ENCODE measurements at regions not wholly inside any gene's neighbourhood (a gene's known extent, or its start where the extent isn't known, plus 50 kb on each side); places are given as distances from the start of the nearest gene placed in this dataset.

- no peaks in the 10 kb centered on the region for H3K36me3 ChIP-seq (ENCODE audit: insufficient read depth, low read length)
- H3K27ac ChIP-seq (ENCODE audit: low read depth, low read length): no peak overlapping the region
- H3K9me3 ChIP-seq (ENCODE audit: low read length): no peaks in the 10 kb centered on the region
- no peaks in the 10 kb centered on the region for H3K4me1 ChIP-seq (ENCODE audit: insufficient read depth, low read length)
- no peak overlapping the region for H3K4me3 ChIP-seq (ENCODE audit: low read depth in 1 of 2, low read length in 2 of 2)
- H3K27me3 ChIP-seq (ENCODE audit: control insufficient read depth in 1 of 2, insufficient read depth in 2 of 2, low read length in 2 of 2): no peaks in the 10 kb centered on the region
- no peak overlapping the region for H3K9ac ChIP-seq (ENCODE audit: low read length)
These were observed 232.1 kb downstream of the BRD1 start for GRCh38 chr22:49595465-49596078.

GRCh38 chr22:49594078-49594477 is 233.6 kb downstream of the BRD1 start:
- Histone ChIP-seq H3K9ac (ENCODE audit: low read length) (no peak overlapping the region), H3K4me3 (ENCODE audit: low read depth in 1 of 2, low read length in 2 of 2) (no peak overlapping the region), H3K4me1 (ENCODE audit: insufficient read depth, low read length) (no peaks in the 10 kb centered on the region), H3K36me3 (ENCODE audit: insufficient read depth, low read length) (no peaks in the 10 kb centered on the region), H3K27ac (ENCODE audit: low read depth, low read length) (no peak overlapping the region), H3K9me3 (ENCODE audit: low read length) (no peaks in the 10 kb centered on the region), H3K27me3 (ENCODE audit: control insufficient read depth in 1 of 2, insufficient read depth in 2 of 2, low read length in 2 of 2) (peaks cover 0 to under 1% of the 10 kb centered on the region in 2 donors)

GRCh38 chr22:49593509-49593908 is 234.2 kb downstream of the BRD1 start:
- no peak overlapping the region for H3K4me3 ChIP-seq (ENCODE audit: low read depth in 1 of 2, low read length in 2 of 2)
- peaks cover 0 to 4% of the 10 kb centered on the region in 2 donors for H3K27me3 ChIP-seq (ENCODE audit: control insufficient read depth in 1 of 2, insufficient read depth in 2 of 2, low read length in 2 of 2)
- no peak overlapping the region for H3K9ac ChIP-seq (ENCODE audit: low read length)
- H3K4me1 ChIP-seq (ENCODE audit: insufficient read depth, low read length): no peaks in the 10 kb centered on the region
- no peaks in the 10 kb centered on the region for H3K9me3 ChIP-seq (ENCODE audit: low read length)
- no peak overlapping the region for H3K27ac ChIP-seq (ENCODE audit: low read depth, low read length)
- H3K36me3 ChIP-seq (ENCODE audit: insufficient read depth, low read length): no peaks in the 10 kb centered on the region

GRCh38 chr22:49592780-49593501 is 234.7 kb downstream of the BRD1 start:
- Histone ChIP-seq H3K4me1 (ENCODE audit: insufficient read depth, low read length) (no peaks in the 10 kb centered on the region), H3K27me3 (ENCODE audit: control insufficient read depth in 1 of 2, insufficient read depth in 2 of 2, low read length in 2 of 2) (peaks cover 0 to 4% of the 10 kb centered on the region in 2 donors), H3K9ac (ENCODE audit: low read length) (no peak overlapping the region), H3K9me3 (ENCODE audit: low read length) (no peaks in the 10 kb centered on the region), H3K36me3 (ENCODE audit: insufficient read depth, low read length) (no peaks in the 10 kb centered on the region), H3K27ac (ENCODE audit: low read depth, low read length) (no peak overlapping the region), H3K4me3 (ENCODE audit: low read depth in 1 of 2, low read length in 2 of 2) (no peak overlapping the region)

GRCh38 chr22:49590851-49591445 is 236.7 kb downstream of the BRD1 start:
- Histone ChIP-seq H3K27ac (ENCODE audit: low read depth, low read length) (no peak overlapping the region), H3K4me3 (ENCODE audit: low read depth in 1 of 2, low read length in 2 of 2) (no peak overlapping the region), H3K9me3 (ENCODE audit: low read length) (no peaks in the 10 kb centered on the region), H3K27me3 (ENCODE audit: control insufficient read depth in 1 of 2, insufficient read depth in 2 of 2, low read length in 2 of 2) (peaks cover 0 to 4% of the 10 kb centered on the region in 2 donors), H3K9ac (ENCODE audit: low read length) (no peak overlapping the region), H3K4me1 (ENCODE audit: insufficient read depth, low read length) (no peaks in the 10 kb centered on the region), H3K36me3 (ENCODE audit: insufficient read depth, low read length) (no peaks in the 10 kb centered on the region)

- Histone ChIP-seq H3K4me3 (ENCODE audit: low read depth in 1 of 2, low read length in 2 of 2) (no peak overlapping the region), H3K36me3 (ENCODE audit: insufficient read depth, low read length) (no peaks in the 10 kb centered on the region), H3K9me3 (ENCODE audit: low read length) (no peaks in the 10 kb centered on the region), H3K27ac (ENCODE audit: low read depth, low read length) (no peak overlapping the region), H3K27me3 (ENCODE audit: control insufficient read depth in 1 of 2, insufficient read depth in 2 of 2, low read length in 2 of 2) (peaks cover 0 to 4% of the 10 kb centered on the region in 2 donors), H3K4me1 (ENCODE audit: insufficient read depth, low read length) (no peaks in the 10 kb centered on the region), H3K9ac (ENCODE audit: low read length) (no peak overlapping the region)
These were observed 237.3 kb downstream of the BRD1 start for GRCh38 chr22:49590381-49590780.

- Histone ChIP-seq H3K4me1 (ENCODE audit: insufficient read depth, low read length) (no peaks in the 10 kb centered on the region), H3K9me3 (ENCODE audit: low read length) (no peaks in the 10 kb centered on the region), H3K4me3 (ENCODE audit: low read depth in 1 of 2, low read length in 2 of 2) (no peak overlapping the region), H3K27ac (ENCODE audit: low read depth, low read length) (no peak overlapping the region), H3K36me3 (ENCODE audit: insufficient read depth, low read length) (no peaks in the 10 kb centered on the region), H3K27me3 (ENCODE audit: control insufficient read depth in 1 of 2, insufficient read depth in 2 of 2, low read length in 2 of 2) (peaks cover 0 to 4% of the 10 kb centered on the region in 2 donors), H3K9ac (ENCODE audit: low read length) (no peak overlapping the region)
These were observed 237.9 kb downstream of the BRD1 start for GRCh38 chr22:49589811-49590210.

- Histone ChIP-seq H3K4me3 (ENCODE audit: low read depth in 1 of 2, low read length in 2 of 2) (no peak overlapping the region), H3K36me3 (ENCODE audit: insufficient read depth, low read length) (no peaks in the 10 kb centered on the region), H3K27me3 (ENCODE audit: control insufficient read depth in 1 of 2, insufficient read depth in 2 of 2, low read length in 2 of 2) (peaks cover 0 to 4% of the 10 kb centered on the region in 2 donors), H3K4me1 (ENCODE audit: insufficient read depth, low read length) (no peaks in the 10 kb centered on the region), H3K9ac (ENCODE audit: low read length) (no peak overlapping the region), H3K27ac (ENCODE audit: low read depth, low read length) (no peak overlapping the region), H3K9me3 (ENCODE audit: low read length) (no peaks in the 10 kb centered on the region)
These were observed 238.4 kb downstream of the BRD1 start for GRCh38 chr22:49589301-49589700.

- Histone ChIP-seq H3K27ac (ENCODE audit: low read depth, low read length) (no peak overlapping the region), H3K9ac (ENCODE audit: low read length) (no peak overlapping the region), H3K27me3 (ENCODE audit: control insufficient read depth in 1 of 2, insufficient read depth in 2 of 2, low read length in 2 of 2) (peaks cover 0 to 4% of the 10 kb centered on the region in 2 donors), H3K36me3 (ENCODE audit: insufficient read depth, low read length) (no peaks in the 10 kb centered on the region), H3K9me3 (ENCODE audit: low read length) (no peaks in the 10 kb centered on the region), H3K4me3 (ENCODE audit: low read depth in 1 of 2, low read length in 2 of 2) (no peak overlapping the region), H3K4me1 (ENCODE audit: insufficient read depth, low read length) (no peaks in the 10 kb centered on the region)
These were observed 238.9 kb downstream of the BRD1 start for GRCh38 chr22:49588739-49589138.

GRCh38 chr22:49587987-49588386 is 239.7 kb downstream of the BRD1 start:
- Histone ChIP-seq H3K36me3 (ENCODE audit: insufficient read depth, low read length) (no peaks in the 10 kb centered on the region), H3K4me1 (ENCODE audit: insufficient read depth, low read length) (no peaks in the 10 kb centered on the region), H3K4me3 (ENCODE audit: low read depth in 1 of 2, low read length in 2 of 2) (no peak overlapping the region), H3K27me3 (ENCODE audit: control insufficient read depth in 1 of 2, insufficient read depth in 2 of 2, low read length in 2 of 2) (peaks cover 0 to 4% of the 10 kb centered on the region in 2 donors), H3K9ac (ENCODE audit: low read length) (no peak overlapping the region), H3K27ac (ENCODE audit: low read depth, low read length) (no peak overlapping the region), H3K9me3 (ENCODE audit: low read length) (no peaks in the 10 kb centered on the region)

- peaks cover 0 to 4% of the 10 kb centered on the region in 2 donors for H3K27me3 ChIP-seq (ENCODE audit: control insufficient read depth in 1 of 2, insufficient read depth in 2 of 2, low read length in 2 of 2)
- H3K9ac ChIP-seq (ENCODE audit: low read length): no peak overlapping the region
- no peak overlapping the region for H3K27ac ChIP-seq (ENCODE audit: low read depth, low read length)
- no peaks in the 10 kb centered on the region for H3K9me3 ChIP-seq (ENCODE audit: low read length)
- H3K4me3 ChIP-seq (ENCODE audit: low read depth in 1 of 2, low read length in 2 of 2): no peak overlapping the region
- no peaks in the 10 kb centered on the region for H3K36me3 ChIP-seq (ENCODE audit: insufficient read depth, low read length)
- no peaks in the 10 kb centered on the region for H3K4me1 ChIP-seq (ENCODE audit: insufficient read depth, low read length)
These were observed 240.3 kb downstream of the BRD1 start for GRCh38 chr22:49587421-49587820.
